ENCODE measurements at regions not wholly inside any gene's neighbourhood (a gene's known extent, or its start where the extent isn't known, plus 50 kb on each side); places are given as distances from the start of the nearest gene placed in this dataset.

GRCh38 chr18:5091741-5092140, 105.3 kb downstream of the AKAIN1 start:
- DNase-seq, result no peak

GRCh38 chr18:5075297-5075696, 121.8 kb downstream of the AKAIN1 start:
- no peak for DNase-seq

GRCh38 chr18:5073026-5073944, 123.8 kb downstream of the AKAIN1 start:
- peak; percentile 39 for DNase-seq

GRCh38 chr18:5068851-5069250, 128.2 kb downstream of the AKAIN1 start:
- no peak for DNase-seq

GRCh38 chr18:5066380-5066977, 130.6 kb downstream of the AKAIN1 start:
- DNase-seq, result peak; percentile 47

GRCh38 chr18:5065615-5066014, 131.4 kb downstream of the AKAIN1 start:
- no peak for DNase-seq

- DNase-seq, result no peak
Observed at GRCh38 chr18:5064841-5065370, 132.2 kb downstream of the AKAIN1 start.

GRCh38 chr18:5061785-5062184, 135.3 kb downstream of the AKAIN1 start:
- DNase-seq, result no peak

GRCh38 chr18:5060543-5060942, 136.5 kb downstream of the AKAIN1 start:
- DNase-seq, result no peak

GRCh38 chr18:5059696-5060032, 137.4 kb downstream of the AKAIN1 start:
- DNase-seq, result no peak

GRCh38 chr18:5058768-5059695, 138.0 kb downstream of the AKAIN1 start:
- DNase-seq, result peak; percentile 35

- DNase-seq, result peak; percentile 64
Observed at GRCh38 chr18:5057386-5058348, 139.4 kb downstream of the AKAIN1 start.

- DNase-seq, result no peak
Observed at GRCh38 chr18:5052491-5052890, 144.6 kb downstream of the AKAIN1 start.

GRCh38 chr18:5051207-5051606, 145.8 kb downstream of the AKAIN1 start:
- DNase-seq, result no peak

GRCh38 chr18:5049124-5049523, 147.9 kb downstream of the AKAIN1 start:
- DNase-seq, result no peak

- DNase-seq, result no peak
Observed at GRCh38 chr18:5040476-5040875, 156.6 kb downstream of the AKAIN1 start.

GRCh38 chr18:5036523-5036922, 160.5 kb downstream of the AKAIN1 start:
- DNase-seq, result no peak

- DNase-seq, result no peak
Observed at GRCh38 chr18:5031216-5031615, 165.8 kb downstream of the AKAIN1 start.

GRCh38 chr18:5030636-5031035, 166.4 kb downstream of the AKAIN1 start:
- DNase-seq, result no peak

- DNase-seq, result no peak
Observed at GRCh38 chr18:5029592-5029991, 167.5 kb downstream of the AKAIN1 start.

GRCh38 chr18:5024741-5025140, 172.3 kb downstream of the AKAIN1 start:
- no peak for DNase-seq

- no peak for DNase-seq
Observed at GRCh38 chr18:5021558-5021957, 175.5 kb downstream of the AKAIN1 start.

Data from stimulated activated CD4-positive, alpha-beta T cell treated with anti-CD3 and anti-CD28 coated beads, Interleukin-15, amount 100 ng/mL, for 24 hours (primary cell).